NCI-H2196 treated with DMSO at 0.1 percent for 48 hours (cell line): ENCODE measurements at regions not wholly inside any gene's neighbourhood (a gene's known extent, or its start where the extent isn't known, plus 50 kb on each side); places are given as distances from the start of the nearest gene placed in this dataset.

Source experiments
- DNase-seq: peaks from one replicate; lab custom pipeline; 2025; ENCODE audit not compliant: unreplicated experiment; lab: John Stamatoyannopoulos, UW

GRCh38 chr1:229817936-229818335 is 191.9 kb downstream of the URB2 start:
- DNase-seq: no peak

GRCh38 chr1:229819091-229819490 is 193.0 kb downstream of the URB2 start:
- no peak for DNase-seq

- no peak for DNase-seq
Measured at GRCh38 chr1:229822026-229822425, 196.0 kb downstream of the URB2 start.

GRCh38 chr1:229825042-229825441 is 199.0 kb downstream of the URB2 start:
- DNase-seq: no peak

GRCh38 chr1:229828461-229828860 is 202.4 kb downstream of the URB2 start:
- no peak for DNase-seq

GRCh38 chr1:229832695-229833094 is 206.6 kb downstream of the URB2 start:
- DNase-seq: no peak

- DNase-seq: no peak
Measured at GRCh38 chr1:229834230-229834629, 208.2 kb downstream of the URB2 start.

GRCh38 chr1:229835226-229835625 is 209.2 kb downstream of the URB2 start:
- no peak for DNase-seq

- DNase-seq: no peak
Measured at GRCh38 chr1:229836324-229836723, 210.3 kb downstream of the URB2 start.

- DNase-seq: no peak
Measured at GRCh38 chr1:229838204-229838603, 212.2 kb downstream of the URB2 start.

- no peak for DNase-seq
Measured at GRCh38 chr1:229839800-229840199, 213.8 kb downstream of the URB2 start.

- no peak for DNase-seq
Measured at GRCh38 chr1:229841230-229841629, 215.2 kb downstream of the URB2 start.

GRCh38 chr1:229842302-229843255 is 216.5 kb downstream of the URB2 start:
- DNase-seq: no peak

- no peak for DNase-seq
Measured at GRCh38 chr1:229843627-229844238, 217.7 kb downstream of the URB2 start.

GRCh38 chr1:229844675-229845074 is 218.6 kb downstream of the URB2 start:
- no peak for DNase-seq

GRCh38 chr1:229845410-229846138 is 219.5 kb downstream of the URB2 start:
- DNase-seq: no peak

GRCh38 chr1:229846351-229846750 is 220.3 kb downstream of the URB2 start:
- DNase-seq: no peak

- DNase-seq: no peak
Measured at GRCh38 chr1:229848752-229849677, 218.0 kb upstream of the GALNT2 start.

GRCh38 chr1:229851511-229851910 is 215.5 kb upstream of the GALNT2 start:
- DNase-seq: no peak

- DNase-seq: no peak
Measured at GRCh38 chr1:229853751-229854150, 213.3 kb upstream of the GALNT2 start.

- DNase-seq: no peak
Measured at GRCh38 chr1:229854620-229855019, 212.4 kb upstream of the GALNT2 start.
